ENCODE measurements at regions not wholly inside any gene's neighbourhood (a gene's known extent, or its start where the extent isn't known, plus 50 kb on each side); places are given as distances from the start of the nearest gene placed in this dataset.

- TF ChIP-seq USF1 (IDR thresholded peaks at IDR 0.05) = no peak
- TF ChIP-seq TCF12 (IDR thresholded peaks at IDR 0.05; ENCODE audit: low read depth) = no peak
- no peak for TF ChIP-seq CREB1 (IDR thresholded peaks at IDR 0.05; ENCODE audit: low read depth)
- no peak for TF ChIP-seq MAX (IDR thresholded peaks at IDR 0.05)
- no peak for TF ChIP-seq RAD21 (IDR thresholded peaks at IDR 0.05; ENCODE audit: low read depth)
- TF ChIP-seq FOXM1 (IDR thresholded peaks at IDR 0.05; ENCODE audit: borderline replicate concordance, low read depth) = no peak
- no peak for TF ChIP-seq EGR1 (IDR thresholded peaks at IDR 0.05)
Observed at GRCh38 chr1:219323426-219323825, 149.7 kb downstream of the LYPLAL1 start.
